HG02623 (cell line): ENCODE measurements at regions not wholly inside any gene's neighbourhood (a gene's known extent, or its start where the extent isn't known, plus 50 kb on each side); places are given as distances from the start of the nearest gene placed in this dataset.
"Not testable (repeated sequence)": the region's sequence is repeated elsewhere in the genome, so short reads cannot be mapped to it uniquely, and the experiment has no call there.

Experiments used
- ATAC-seq: cut with Tn5 transposase; IDR thresholded peaks from one replicate; pipeline ENCODE4 v1.9.1; 2021; ENCODE audit warnings: moderate library complexity; ENCODE audit not compliant: unreplicated experiment

- ATAC-seq: no peak
Measured at GRCh38 chr13:65841156-65841555, 1389.0 kb downstream of the PCDH9 start.

- no peak for ATAC-seq
Measured at GRCh38 chr13:65836066-65836465, 1394.1 kb downstream of the PCDH9 start.

GRCh38 chr13:65834897-65835296 is 1395.2 kb downstream of the PCDH9 start:
- ATAC-seq: no peak

- no peak for ATAC-seq
Measured at GRCh38 chr13:65830411-65831205, 1399.5 kb downstream of the PCDH9 start.

DNA sequence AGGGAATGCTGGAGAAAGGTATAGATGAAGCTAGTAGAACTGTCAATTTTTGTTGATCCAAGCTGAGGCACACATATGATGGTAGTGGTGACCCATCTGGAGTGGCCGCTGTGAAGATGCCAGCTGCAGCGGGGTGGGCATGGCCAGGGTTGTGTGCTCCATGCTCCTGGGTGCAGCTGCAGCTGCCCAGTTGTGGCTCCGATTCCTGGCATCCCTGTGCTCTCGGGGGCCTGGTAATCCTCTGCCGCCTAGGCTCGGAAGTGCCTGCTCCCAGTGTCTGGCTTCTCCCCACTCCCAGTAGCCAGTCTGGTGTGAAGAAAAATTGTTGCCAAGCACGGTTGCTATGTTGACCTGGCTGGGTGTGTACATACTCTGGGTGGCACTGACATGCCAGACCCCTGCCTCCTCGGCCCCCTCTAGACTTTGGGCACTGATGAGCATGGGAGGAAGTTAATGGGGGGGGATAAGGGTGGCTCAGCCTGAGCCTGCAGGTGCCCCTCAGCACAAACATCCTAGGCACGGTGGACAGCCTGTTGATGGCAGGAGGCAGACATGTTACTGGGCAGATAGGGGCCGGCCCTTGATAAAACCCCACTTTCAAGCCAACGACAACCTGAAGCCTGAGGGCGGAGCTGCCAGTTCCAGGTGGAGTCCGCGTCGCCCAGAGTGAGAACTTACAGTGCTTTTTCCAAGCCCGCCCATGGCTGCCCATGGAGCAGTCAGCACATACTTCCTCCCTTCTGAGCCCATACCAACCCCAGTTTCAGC is 1400.7 kb downstream of the PCDH9 start:
- no peak for ATAC-seq

DNA sequence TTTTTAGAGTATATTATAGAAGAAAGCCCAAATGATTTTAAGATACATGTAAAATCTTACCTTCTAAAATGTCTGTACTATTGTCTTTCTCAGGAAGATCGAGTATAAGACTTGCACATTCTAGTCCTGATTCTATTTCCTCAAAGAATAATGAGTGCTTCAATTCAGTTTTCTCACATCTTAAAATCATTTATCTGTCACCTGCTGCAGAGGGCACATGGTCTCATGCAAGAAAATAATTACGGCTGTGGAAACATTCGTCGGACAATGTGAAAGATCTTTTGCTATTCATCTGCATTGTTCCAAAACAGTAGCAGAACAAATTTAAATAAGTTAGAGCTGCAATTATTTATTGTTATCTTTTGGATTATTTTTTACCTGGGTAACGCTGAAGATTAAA is 1403.5 kb downstream of the PCDH9 start:
- no peak for ATAC-seq

DNA sequence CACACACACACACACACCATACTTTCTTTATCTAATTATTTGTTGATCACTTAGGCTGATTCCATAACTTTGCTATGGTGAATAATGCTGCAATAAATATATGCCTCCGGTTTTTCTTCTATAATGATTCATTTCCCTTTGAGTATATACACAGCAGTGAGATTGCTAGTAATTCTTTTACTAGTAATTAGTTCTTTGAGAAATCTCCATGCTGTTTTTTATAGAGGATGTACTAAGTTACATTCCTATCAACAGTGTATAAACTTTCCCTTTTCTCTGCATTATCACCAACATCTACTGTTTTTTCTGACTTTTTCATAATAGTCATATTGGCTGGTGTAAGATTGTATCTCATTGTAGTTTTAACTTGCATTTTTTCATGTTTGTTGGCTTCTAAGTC is 1405.1 kb downstream of the PCDH9 start:
- no peak for ATAC-seq

- no peak for ATAC-seq
Measured at GRCh38 chr13:65808061-65808460, 1422.1 kb downstream of the PCDH9 start.

GRCh38 chr13:65803530-65804392 is 1426.4 kb downstream of the PCDH9 start:
- ATAC-seq: no peak

DNA sequence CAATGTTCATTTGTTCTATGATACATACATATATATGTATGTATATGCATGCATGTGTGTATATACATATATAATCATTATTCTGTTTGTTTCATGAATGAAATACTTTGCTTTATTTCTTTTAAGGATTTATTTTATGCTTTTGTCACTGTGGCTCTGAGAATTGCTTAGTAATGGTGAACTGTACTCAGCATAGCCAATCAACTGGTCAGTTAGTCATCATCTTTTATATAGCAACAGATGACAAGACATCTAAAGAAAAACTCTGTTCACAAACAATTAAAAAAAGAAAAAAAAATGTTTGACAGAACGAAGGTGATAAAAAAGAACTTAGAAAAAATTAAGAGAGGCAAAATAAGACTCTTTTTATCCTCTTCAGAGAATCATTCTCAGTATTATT is 1440.3 kb downstream of the PCDH9 start:
- no peak for ATAC-seq

DNA sequence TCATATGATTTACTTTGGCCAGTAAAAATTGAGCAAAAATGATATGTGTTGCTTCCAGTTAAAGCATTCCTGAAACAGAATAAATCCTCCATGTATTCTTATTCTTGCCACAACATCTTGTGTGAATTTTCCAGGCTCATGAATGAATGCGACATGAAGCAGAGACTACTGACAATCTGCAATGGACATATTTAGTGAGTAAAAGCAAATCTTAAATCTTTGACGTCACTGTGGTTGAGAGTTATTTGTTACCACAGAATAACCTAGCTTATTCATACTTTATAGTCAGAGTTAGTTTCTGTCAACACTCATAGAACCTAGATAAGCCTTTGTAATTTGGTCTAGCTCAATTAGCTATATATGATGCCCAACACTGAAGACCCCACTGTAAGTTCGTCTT is 1443.1 kb downstream of the PCDH9 start:
- ATAC-seq: no peak

GRCh38 chr13:65784088-65784816 is 1445.9 kb downstream of the PCDH9 start:
- no peak for ATAC-seq

DNA sequence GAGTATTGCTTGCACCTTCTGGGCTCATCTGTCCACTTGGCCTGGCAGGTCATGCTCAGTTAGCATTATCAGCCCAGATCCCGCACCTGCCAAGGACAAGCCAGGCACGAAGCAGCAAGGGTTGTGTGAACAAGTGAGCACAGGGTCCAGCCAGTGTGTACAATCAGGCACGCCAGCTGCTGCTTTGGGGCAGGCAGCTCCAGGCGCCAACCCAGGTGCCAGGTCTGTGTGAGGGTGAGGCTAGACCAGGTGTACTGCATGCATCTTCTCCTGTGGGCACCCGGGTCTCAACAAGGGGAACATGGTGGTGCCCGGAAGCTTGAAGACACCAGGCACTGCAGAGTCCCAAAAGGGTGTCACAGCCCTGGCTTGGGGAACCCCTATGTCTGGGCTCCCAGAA is 1446.8 kb downstream of the PCDH9 start:
- no peak for ATAC-seq

DNA sequence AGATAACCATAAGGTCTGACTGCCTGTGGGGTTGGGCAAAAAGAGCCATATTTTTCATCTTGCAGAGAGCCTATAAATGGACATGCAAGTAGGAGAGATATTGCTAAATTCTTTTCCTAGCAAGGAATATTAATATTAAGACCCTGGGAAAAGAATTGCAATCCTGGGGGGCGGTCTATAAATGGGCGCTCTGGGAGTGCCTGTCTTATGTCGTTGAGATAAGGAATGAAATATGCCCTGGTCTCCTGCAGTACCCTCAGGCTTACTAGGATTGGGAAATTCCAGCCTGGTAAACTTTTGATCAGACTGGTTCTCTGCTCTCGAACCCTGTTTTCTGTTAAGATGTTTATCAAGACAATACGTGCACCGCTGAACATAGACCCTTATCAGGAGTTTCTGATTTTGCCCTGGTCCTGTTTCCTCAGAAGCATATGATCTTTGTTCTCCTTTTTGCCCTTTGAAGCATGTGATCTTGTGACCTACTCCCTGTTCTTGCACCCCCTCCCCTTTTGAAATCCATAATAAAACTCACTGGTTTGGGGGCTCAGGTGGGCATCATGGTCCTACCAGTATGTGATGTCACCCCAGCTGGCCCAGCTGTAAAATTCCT is 1458.3 kb downstream of the PCDH9 start:
- not testable (repeated sequence) for ATAC-seq

GRCh38 chr13:65768545-65768944 is 1461.6 kb downstream of the PCDH9 start:
- no peak for ATAC-seq

DNA sequence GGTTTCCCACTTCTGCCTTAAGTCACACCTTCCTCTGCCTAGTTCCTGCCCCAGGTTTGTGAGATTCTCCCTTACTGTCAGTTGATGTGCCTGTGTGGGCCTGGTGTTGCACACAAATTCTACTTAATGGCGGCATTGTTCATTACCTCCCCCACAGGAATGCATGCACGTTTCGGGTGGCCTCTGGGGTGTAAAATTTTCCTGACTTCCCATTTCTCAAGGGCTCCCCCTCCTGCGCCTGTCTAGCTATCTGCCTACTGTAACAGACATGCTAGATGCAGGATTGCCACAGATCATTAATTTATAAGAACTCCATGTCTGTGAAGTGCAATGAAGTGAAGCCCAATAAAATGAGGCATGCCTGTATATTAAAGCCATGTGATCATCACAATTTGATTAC is 1466.3 kb downstream of the PCDH9 start:
- ATAC-seq: no peak

GRCh38 chr13:65762012-65762411 is 1468.1 kb downstream of the PCDH9 start:
- no peak for ATAC-seq

DNA sequence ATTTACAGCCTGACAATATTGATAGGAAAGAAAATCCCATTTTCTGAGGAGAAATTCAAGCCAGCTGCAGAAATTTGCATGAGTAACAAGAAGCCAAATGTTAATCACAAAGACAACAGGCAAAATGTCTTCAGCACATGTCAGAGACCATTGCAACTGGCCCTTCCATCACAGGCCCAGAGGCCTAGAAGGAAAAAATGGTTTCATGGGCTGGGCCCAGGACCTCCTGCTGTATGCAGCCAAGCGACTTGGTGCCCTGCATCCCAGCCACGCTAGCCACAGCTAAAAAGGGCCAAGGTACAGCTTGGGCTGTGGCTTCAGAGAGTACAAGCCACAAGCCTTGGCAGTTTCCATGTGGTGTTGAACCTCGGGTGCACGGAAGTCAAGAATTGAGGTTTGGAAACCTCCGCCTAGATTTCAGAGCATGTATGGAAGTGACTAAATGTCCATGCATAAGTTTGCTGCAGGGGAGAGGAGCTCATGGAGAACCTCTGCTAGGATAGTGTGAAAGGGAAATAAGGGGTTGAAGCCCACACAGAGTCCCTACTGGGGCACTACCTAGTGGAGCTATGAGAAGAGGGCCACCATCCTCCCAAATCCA is 1474.0 kb downstream of the PCDH9 start:
- no peak for ATAC-seq

- no peak for ATAC-seq
Measured at GRCh38 chr13:65748227-65748626, 1481.9 kb downstream of the PCDH9 start.

DNA sequence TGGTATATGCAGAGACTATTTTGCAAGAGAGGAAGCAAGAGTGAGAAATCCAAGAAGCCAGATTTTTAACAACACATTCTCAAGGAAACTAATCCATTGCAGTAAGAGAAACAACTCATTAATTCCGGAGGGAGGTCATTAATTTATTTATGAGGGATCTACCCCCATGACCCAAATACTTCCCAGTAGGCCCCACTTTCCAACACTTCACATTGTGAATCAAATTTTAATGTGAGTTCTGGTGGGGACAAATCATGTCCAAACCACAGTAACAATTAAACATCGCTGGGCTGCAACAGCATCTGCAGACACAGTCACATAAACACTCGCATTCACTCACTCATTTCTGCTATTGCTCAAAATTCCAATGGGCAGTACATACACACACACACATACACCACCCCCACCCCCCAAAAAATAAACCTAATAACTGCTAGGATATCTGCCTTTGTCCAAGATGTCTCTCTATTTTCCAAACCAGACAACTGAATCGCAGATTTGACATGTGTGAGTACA is 1483.7 kb downstream of the PCDH9 start:
- no peak for ATAC-seq
